SK-N-SH treated with all-trans-retinoic acid at 6 μM for 48 hours (cell line): ENCODE measurements at regions not wholly inside any gene's neighbourhood (a gene's known extent, or its start where the extent isn't known, plus 50 kb on each side); places are given as distances from the start of the nearest gene placed in this dataset.
"Not testable (repeated sequence)": the region's sequence is repeated elsewhere in the genome, so short reads cannot be mapped to it uniquely, and the experiment has no call there.

Experiments
- ATAC-seq: fragments of 200-7000 bp; cut with Tn5 transposase; 3 replicates; pipeline ENCODE4 v1.9.1; 2020; ENCODE audit warnings: mild to moderate bottlenecking, moderate library complexity
- ARNTL ChIP-seq: fragments of 450-650 bp; formaldehyde crosslinking; IDR thresholded peaks from 2 replicates; pipeline ENCODE4 v1.5.0; 2020; ENCODE audit warnings: low read depth, mild to moderate bottlenecking, moderate library complexity, borderline replicate concordance
- CREB5 ChIP-seq: fragments of 250-450 bp; sonication (Bioruptor Pico); IDR thresholded peaks from 2 replicates; pipeline ENCODE4 v1.5.1; 2020; ENCODE audit warnings: low read depth, mild to moderate bottlenecking, moderate library complexity
- CSDC2 ChIP-seq: fragments of 250-450 bp; sonication (Bioruptor Pico); IDR thresholded peaks from 2 replicates; pipeline ENCODE4 v1.5.0; 2020; ENCODE audit warnings: mild to moderate bottlenecking, moderate library complexity
- ESRRG ChIP-seq: fragments of 250-450 bp; sonication (Bioruptor Pico); IDR thresholded peaks from 2 replicates; pipeline ENCODE4 v1.6.1; 2021; ENCODE audit warnings: mild to moderate bottlenecking
- GLIS3 ChIP-seq: fragments of 250-450 bp; sonication (Bioruptor Pico); IDR thresholded peaks from 2 replicates; pipeline ENCODE4 v1.5.0; 2020; ENCODE audit warnings: mild to moderate bottlenecking, moderate library complexity
- ISL1 ChIP-seq: fragments of 250-450 bp; sonication (Bioruptor Pico); IDR thresholded peaks from 2 replicates; pipeline ENCODE4 v2.1.2; 2022; ENCODE audit warnings: mild to moderate bottlenecking, moderate library complexity
- OSR1 ChIP-seq: fragments of 250-450 bp; sonication (Bioruptor Pico); IDR thresholded peaks from 2 replicates; pipeline ENCODE4 v1.8.0; 2022; ENCODE audit warnings: moderate library complexity, mild to moderate bottlenecking, inconsistent platforms
- PPARA ChIP-seq: fragments of 250-450 bp; sonication (Bioruptor Pico); IDR thresholded peaks from 2 replicates; pipeline ENCODE4 v1.5.0; 2020; ENCODE audit warnings: mild to moderate bottlenecking, borderline replicate concordance
- RARB ChIP-seq: fragments of 250-450 bp; sonication (Bioruptor Pico); IDR thresholded peaks from 2 replicates; pipeline ENCODE4 v1.8.0; 2021; ENCODE audit warnings: mild to moderate bottlenecking, moderate library complexity
- SNAI2 ChIP-seq: fragments of 250-450 bp; sonication (Bioruptor Pico); IDR thresholded peaks from 2 replicates; pipeline ENCODE4 v1.5.0; 2020; ENCODE audit warnings: mild to moderate bottlenecking, moderate library complexity
- TCF4 ChIP-seq: fragments of 250-450 bp; sonication (Bioruptor Pico); IDR thresholded peaks from 2 replicates; pipeline ENCODE4 v1.8.0; 2021; ENCODE audit warnings: mild to moderate bottlenecking, moderate library complexity, borderline replicate concordance
- TOX ChIP-seq: fragments of 250-450 bp; sonication (Bioruptor Pico); IDR thresholded peaks from 2 replicates; pipeline ENCODE4 v1.8.0; 2021; ENCODE audit warnings: mild to moderate bottlenecking, moderate library complexity, borderline replicate concordance
- TSHZ2 ChIP-seq: fragments of 250-450 bp; sonication (Bioruptor Pico); IDR thresholded peaks from 2 replicates; pipeline ENCODE4 v1.5.0; 2020; ENCODE audit warnings: mild to moderate bottlenecking, moderate library complexity
- ZC3H10 ChIP-seq: fragments of 250-450 bp; sonication (Bioruptor Pico); IDR thresholded peaks from 2 replicates; pipeline ENCODE4 v1.5.1; 2021; ENCODE audit warnings: mild to moderate bottlenecking, moderate library complexity
- ZFP3 ChIP-seq: fragments of 250-450 bp; sonication (Bioruptor Pico); IDR thresholded peaks from 2 replicates; pipeline ENCODE4 v1.5.0; 2020; ENCODE audit warnings: mild to moderate bottlenecking, moderate library complexity
- ZFP30 ChIP-seq: fragments of 450-650 bp; formaldehyde crosslinking; IDR thresholded peaks from 2 replicates; pipeline ENCODE4 v1.5.0; 2022; ENCODE audit warnings: mild to moderate bottlenecking, moderate library complexity
- ZNF565 ChIP-seq: fragments of 450-650 bp; formaldehyde crosslinking; conservative IDR thresholded peaks from 2 replicates; pipeline ENCODE4 v1.5.0; 2020; ENCODE audit warnings: low read depth, mild to moderate bottlenecking, moderate library complexity
- ZNF70 ChIP-seq: fragments of 450-650 bp; formaldehyde crosslinking; IDR thresholded peaks from 2 replicates; pipeline ENCODE4 v1.5.0; 2020; ENCODE audit warnings: mild to moderate bottlenecking, moderate library complexity
- ZNF8 ChIP-seq: fragments of 450-650 bp; formaldehyde crosslinking; IDR thresholded peaks from 2 replicates; pipeline ENCODE4 v1.5.0; 2020; ENCODE audit warnings: mild to moderate bottlenecking, moderate library complexity
- TF ChIP-seq, protein P1 (sequence below): fragments of 250-450 bp; sonication (Bioruptor Pico); IDR thresholded peaks from 2 replicates; pipeline ENCODE4 v1.8.0; 2020; ENCODE audit warnings: mild to moderate bottlenecking, moderate library complexity, borderline replicate concordance
- TF ChIP-seq, protein P2 (sequence below): fragments of 250-450 bp; sonication (Bioruptor Pico); IDR thresholded peaks from 2 replicates; pipeline ENCODE4 v1.8.0; 2021; ENCODE audit warnings: low read depth, mild to moderate bottlenecking, moderate library complexity, borderline replicate concordance

DNA sequence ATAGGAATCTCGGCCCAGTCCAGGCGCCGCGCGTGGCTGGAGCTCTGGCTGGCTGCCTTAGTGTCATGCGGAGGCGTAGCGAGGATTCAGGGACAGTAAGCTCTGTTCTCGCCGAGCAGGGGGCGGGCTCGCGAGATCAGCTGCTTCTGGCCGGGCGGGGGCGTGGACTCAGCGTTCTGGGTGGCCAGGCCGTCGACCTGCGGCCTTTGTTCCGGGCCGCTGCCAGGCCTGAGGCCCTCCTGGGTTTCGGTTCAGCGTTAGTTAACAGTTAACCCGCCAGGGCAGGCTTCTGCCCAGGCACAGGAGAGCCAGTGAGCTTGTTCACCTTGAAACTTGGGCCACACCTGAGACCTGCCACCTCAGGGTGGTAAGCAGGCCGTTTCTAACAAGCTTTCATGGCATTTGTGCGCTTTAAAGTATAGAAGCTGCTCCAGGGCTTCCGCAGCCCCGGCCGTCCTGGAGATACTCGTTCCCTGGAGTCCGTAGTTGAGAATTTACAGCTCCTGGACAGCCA is 332.2 kb upstream of the SGCG start (continued):
- TF ChIP-seq TSHZ2 (CRISPR knock-in tag) (no peak), ZNF8 (CRISPR knock-in tag) (no peak), ZNF565 (CRISPR knock-in tag) (no peak), ZFP3 (CRISPR knock-in tag) (no peak), ZC3H10 (CRISPR knock-in tag) (no peak), ZNF70 (CRISPR knock-in tag) (no peak)
- TF ChIP-seq, protein P1, sequence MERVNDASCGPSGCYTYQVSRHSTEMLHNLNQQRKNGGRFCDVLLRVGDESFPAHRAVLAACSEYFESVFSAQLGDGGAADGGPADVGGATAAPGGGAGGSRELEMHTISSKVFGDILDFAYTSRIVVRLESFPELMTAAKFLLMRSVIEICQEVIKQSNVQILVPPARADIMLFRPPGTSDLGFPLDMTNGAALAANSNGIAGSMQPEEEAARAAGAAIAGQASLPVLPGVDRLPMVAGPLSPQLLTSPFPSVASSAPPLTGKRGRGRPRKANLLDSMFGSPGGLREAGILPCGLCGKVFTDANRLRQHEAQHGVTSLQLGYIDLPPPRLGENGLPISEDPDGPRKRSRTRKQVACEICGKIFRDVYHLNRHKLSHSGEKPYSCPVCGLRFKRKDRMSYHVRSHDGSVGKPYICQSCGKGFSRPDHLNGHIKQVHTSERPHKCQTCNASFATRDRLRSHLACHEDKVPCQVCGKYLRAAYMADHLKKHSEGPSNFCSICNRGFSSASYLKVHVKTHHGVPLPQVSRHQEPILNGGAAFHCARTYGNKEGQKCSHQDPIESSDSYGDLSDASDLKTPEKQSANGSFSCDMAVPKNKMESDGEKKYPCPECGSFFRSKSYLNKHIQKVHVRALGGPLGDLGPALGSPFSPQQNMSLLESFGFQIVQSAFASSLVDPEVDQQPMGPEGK: no peak

DNA sequence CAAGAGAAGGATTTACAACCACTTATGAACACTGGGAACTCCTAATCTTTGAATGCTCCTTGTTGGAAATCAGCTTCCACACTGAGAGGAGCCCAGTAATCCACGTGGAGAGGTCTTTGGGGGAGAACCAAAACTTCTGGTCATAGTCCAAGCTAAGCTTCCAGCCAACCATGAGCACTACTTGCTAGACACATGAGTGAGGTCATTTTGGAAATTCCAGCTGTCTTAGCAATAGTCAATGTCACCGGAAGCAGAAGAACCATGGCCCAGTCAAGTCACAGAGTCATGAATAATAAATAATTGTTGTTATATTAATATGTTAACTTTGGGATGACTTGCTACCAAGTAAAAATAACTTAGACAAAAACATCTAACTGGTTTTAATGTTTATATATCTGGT is 324.9 kb upstream of the SGCG start:
- no peak for TF ChIP-seq SNAI2 (CRISPR knock-in tag)
- no peak for TF ChIP-seq RARB (CRISPR knock-in tag)
- no peak for TF ChIP-seq TOX (CRISPR knock-in tag)
- TF ChIP-seq, all 23 proteins: peak for 0
- ATAC-seq: no peak

- ATAC-seq: not testable (repeated sequence)
Measured at GRCh38 chr13:22858980-22859379, 321.8 kb upstream of the SGCG start.

GRCh38 chr13:22859411-22859810 is 321.4 kb upstream of the SGCG start:
- ATAC-seq: not testable (repeated sequence)

GRCh38 chr13:22861958-22862466 is 318.8 kb upstream of the SGCG start:
- ATAC-seq: no peak
- no peak for TF ChIP-seq ESRRG (CRISPR knock-in tag)
- no peak for TF ChIP-seq ARNTL (CRISPR knock-in tag)
- no peak for TF ChIP-seq TCF4
- TF ChIP-seq SNAI2 (CRISPR knock-in tag): no peak
- TF ChIP-seq OSR1 (CRISPR knock-in tag): no peak
- TF ChIP-seq PPARA (CRISPR knock-in tag): no peak
- no peak for TF ChIP-seq CSDC2 (CRISPR knock-in tag)
- TF ChIP-seq, protein P2, sequence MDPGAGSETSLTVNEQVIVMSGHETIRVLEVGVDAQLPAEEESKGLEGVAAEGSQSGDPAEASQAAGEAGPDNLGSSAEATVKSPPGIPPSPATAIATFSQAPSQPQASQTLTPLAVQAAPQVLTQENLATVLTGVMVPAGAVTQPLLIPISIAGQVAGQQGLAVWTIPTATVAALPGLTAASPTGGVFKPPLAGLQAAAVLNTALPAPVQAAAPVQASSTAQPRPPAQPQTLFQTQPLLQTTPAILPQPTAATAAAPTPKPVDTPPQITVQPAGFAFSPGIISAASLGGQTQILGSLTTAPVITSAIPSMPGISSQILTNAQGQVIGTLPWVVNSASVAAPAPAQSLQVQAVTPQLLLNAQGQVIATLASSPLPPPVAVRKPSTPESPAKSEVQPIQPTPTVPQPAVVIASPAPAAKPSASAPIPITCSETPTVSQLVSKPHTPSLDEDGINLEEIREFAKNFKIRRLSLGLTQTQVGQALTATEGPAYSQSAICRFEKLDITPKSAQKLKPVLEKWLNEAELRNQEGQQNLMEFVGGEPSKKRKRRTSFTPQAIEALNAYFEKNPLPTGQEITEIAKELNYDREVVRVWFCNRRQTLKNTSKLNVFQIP (CRISPR knock-in tag): no peak
- no peak for TF ChIP-seq ZNF8 (CRISPR knock-in tag)

- no peak for ATAC-seq
- TF ChIP-seq, protein P2 (CRISPR knock-in tag): no peak
- TF ChIP-seq ZFP30 (CRISPR knock-in tag) (no peak), CREB5 (CRISPR knock-in tag) (no peak), ISL1 (CRISPR knock-in tag) (no peak), TOX (CRISPR knock-in tag) (no peak), ARNTL (CRISPR knock-in tag) (no peak), TCF4 (no peak), GLIS3 (no peak), RARB (CRISPR knock-in tag) (no peak), PPARA (CRISPR knock-in tag) (no peak), ZC3H10 (CRISPR knock-in tag) (no peak)
- TF ChIP-seq, protein P1: no peak
Measured at GRCh38 chr13:22862478-22862877, 318.3 kb upstream of the SGCG start.
